ENCODE measurements at regions not wholly inside any gene's neighbourhood (a gene's known extent, or its start where the extent isn't known, plus 50 kb on each side); places are given as distances from the start of the nearest gene placed in this dataset.

DNA sequence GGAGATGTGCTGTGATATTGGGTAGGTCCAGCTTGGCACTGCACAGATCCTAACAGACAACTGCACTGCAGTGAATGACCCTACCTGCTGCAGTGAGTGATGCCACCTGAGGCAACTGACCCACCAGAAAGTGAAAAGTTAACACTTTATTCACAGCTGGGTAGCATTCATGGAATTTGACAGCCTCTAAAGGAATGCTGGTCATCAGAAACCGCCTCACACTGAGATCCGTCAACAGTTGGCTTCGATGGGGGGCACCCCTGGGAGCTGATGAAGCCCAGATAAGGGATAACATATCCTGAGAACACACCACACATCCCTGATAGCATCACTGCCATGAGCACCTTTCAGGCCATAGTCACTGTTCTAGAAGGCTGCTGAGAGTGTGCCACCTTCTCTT is 272.4 kb upstream of the CRY1 start:
- Histone ChIP-seq H3K79me2 (replicated peaks; ENCODE audit: insufficient read depth) (no peaks in the 10 kb centered on the region), H3K27ac (ENCODE audit: low read depth) (no peak overlapping the region), H3K27me3 (ENCODE audit: insufficient read depth) (no peaks in the 10 kb centered on the region), H3K4me3 (no peak overlapping the region), H4K20me1 (replicated peaks; ENCODE audit: insufficient read depth) (no peaks in the 10 kb centered on the region), H3K4me1 (ENCODE audit: insufficient read depth) (no peaks in the 10 kb centered on the region), H3K36me3 (ENCODE audit: insufficient read depth) (no peaks in the 10 kb centered on the region), H2AFZ (no peak overlapping the region), H3K9me2 (ENCODE audit: insufficient read depth) (no peaks in the 10 kb centered on the region), H3K4me2 (no peak overlapping the region), H3F3A (replicated peaks; ENCODE audit: low read depth) (no peaks in the 10 kb centered on the region)
- Mint-ChIP-seq H3K36me3 (ENCODE audit: low read depth) (no peaks in the 10 kb centered on the region), H3K4me3 (no peak overlapping the region), H3K27ac (no peak overlapping the region), H3K4me1 (no peaks in the 10 kb centered on the region), H3K27me3 (ENCODE audit: insufficient read depth, low read depth, poor library complexity) (no peaks in the 10 kb centered on the region), H3K9me3 (no peaks in the 10 kb centered on the region; the same call in 2 of the 3 replicates)
- ATAC-seq (no peak), DNase-seq (ENCODE audit: low spot score) (no peak)
- TF ChIP-seq ZNF114 (CRISPR knock-in tag; IDR thresholded peaks at IDR 0.05) = no peak
- TF ChIP-seq, protein P1, sequence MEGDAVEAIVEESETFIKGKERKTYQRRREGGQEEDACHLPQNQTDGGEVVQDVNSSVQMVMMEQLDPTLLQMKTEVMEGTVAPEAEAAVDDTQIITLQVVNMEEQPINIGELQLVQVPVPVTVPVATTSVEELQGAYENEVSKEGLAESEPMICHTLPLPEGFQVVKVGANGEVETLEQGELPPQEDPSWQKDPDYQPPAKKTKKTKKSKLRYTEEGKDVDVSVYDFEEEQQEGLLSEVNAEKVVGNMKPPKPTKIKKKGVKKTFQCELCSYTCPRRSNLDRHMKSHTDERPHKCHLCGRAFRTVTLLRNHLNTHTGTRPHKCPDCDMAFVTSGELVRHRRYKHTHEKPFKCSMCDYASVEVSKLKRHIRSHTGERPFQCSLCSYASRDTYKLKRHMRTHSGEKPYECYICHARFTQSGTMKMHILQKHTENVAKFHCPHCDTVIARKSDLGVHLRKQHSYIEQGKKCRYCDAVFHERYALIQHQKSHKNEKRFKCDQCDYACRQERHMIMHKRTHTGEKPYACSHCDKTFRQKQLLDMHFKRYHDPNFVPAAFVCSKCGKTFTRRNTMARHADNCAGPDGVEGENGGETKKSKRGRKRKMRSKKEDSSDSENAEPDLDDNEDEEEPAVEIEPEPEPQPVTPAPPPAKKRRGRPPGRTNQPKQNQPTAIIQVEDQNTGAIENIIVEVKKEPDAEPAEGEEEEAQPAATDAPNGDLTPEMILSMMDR (conservative IDR thresholded peaks at IDR 0.05; ENCODE audit: low read depth in 2 of 2) = no peak
- no peak for TF ChIP-seq NANOG (IDR thresholded peaks at IDR 0.05; ENCODE audit: borderline replicate concordance)
- TF ChIP-seq, protein P2, sequence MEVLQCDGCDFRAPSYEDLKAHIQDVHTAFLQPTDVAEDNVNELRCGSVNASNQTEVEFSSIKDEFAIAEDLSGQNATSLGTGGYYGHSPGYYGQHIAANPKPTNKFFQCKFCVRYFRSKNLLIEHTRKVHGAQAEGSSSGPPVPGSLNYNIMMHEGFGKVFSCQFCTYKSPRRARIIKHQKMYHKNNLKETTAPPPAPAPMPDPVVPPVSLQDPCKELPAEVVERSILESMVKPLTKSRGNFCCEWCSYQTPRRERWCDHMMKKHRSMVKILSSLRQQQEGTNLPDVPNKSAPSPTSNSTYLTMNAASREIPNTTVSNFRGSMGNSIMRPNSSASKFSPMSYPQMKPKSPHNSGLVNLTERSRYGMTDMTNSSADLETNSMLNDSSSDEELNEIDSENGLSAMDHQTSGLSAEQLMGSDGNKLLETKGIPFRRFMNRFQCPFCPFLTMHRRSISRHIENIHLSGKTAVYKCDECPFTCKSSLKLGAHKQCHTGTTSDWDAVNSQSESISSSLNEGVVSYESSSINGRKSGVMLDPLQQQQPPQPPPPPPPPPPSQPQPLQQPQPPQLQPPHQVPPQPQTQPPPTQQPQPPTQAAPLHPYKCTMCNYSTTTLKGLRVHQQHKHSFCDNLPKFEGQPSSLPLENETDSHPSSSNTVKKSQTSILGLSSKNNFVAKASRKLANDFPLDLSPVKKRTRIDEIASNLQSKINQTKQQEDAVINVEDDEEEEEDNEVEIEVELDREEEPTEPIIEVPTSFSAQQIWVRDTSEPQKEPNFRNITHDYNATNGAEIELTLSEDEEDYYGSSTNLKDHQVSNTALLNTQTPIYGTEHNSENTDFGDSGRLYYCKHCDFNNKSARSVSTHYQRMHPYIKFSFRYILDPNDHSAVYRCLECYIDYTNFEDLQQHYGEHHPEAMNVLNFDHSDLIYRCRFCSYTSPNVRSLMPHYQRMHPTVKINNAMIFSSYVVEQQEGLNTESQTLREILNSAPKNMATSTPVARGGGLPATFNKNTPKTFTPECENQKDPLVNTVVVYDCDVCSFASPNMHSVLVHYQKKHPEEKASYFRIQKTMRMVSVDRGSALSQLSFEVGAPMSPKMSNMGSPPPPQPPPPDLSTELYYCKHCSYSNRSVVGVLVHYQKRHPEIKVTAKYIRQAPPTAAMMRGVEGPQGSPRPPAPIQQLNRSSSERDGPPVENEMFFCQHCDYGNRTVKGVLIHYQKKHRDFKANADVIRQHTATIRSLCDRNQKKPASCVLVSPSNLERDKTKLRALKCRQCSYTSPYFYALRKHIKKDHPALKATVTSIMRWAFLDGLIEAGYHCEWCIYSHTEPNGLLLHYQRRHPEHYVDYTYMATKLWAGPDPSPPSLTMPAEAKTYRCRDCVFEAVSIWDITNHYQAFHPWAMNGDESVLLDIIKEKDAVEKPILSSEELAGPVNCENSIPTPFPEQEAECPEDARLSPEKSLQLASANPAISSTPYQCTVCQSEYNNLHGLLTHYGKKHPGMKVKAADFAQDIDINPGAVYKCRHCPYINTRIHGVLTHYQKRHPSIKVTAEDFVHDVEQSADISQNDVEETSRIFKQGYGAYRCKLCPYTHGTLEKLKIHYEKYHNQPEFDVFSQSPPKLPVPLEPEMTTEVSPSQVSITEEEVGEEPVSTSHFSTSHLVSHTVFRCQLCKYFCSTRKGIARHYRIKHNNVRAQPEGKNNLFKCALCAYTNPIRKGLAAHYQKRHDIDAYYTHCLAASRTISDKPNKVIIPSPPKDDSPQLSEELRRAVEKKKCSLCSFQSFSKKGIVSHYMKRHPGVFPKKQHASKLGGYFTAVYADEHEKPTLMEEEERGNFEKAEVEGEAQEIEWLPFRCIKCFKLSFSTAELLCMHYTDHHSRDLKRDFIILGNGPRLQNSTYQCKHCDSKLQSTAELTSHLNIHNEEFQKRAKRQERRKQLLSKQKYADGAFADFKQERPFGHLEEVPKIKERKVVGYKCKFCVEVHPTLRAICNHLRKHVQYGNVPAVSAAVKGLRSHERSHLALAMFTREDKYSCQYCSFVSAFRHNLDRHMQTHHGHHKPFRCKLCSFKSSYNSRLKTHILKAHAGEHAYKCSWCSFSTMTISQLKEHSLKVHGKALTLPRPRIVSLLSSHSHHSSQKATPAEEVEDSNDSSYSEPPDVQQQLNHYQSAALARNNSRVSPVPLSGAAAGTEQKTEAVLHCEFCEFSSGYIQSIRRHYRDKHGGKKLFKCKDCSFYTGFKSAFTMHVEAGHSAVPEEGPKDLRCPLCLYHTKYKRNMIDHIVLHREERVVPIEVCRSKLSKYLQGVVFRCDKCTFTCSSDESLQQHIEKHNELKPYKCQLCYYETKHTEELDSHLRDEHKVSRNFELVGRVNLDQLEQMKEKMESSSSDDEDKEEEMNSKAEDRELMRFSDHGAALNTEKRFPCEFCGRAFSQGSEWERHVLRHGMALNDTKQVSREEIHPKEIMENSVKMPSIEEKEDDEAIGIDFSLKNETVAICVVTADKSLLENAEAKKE (CRISPR knock-in tag; IDR thresholded peaks at IDR 0.05) = no peak

DNA sequence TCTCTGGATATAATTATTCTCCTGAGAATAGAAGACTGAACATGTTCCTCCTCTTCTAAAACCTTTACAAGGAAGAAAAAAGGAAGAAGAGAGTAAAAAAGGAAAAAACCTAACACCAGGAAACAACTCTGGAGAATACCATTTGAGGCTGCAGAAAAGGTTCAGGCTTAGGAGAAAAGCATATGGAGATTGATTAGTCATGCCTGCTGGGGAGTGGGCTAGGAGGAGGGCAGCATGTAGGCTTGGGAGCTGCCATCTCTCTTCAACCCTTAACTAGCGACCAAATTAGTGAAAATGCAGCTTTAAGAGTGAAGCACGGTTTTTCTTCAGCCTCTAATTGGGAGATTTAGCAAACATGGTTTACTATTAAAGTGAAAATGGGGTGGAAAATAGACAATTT is 273.0 kb upstream of the CRY1 start:
- no peak overlapping the region for H2AFZ ChIP-seq
- Mint-ChIP-seq H3K9me3 (no peaks in the 10 kb centered on the region; the same call in 2 of the 3 replicates), H3K4me3 (no peak overlapping the region), H3K27ac (no peak overlapping the region), H3K4me1 (peaks cover 3% of the 10 kb centered on the region; the same call in 1 of the 3 replicates), H3K27me3 (ENCODE audit: insufficient read depth, low read depth, poor library complexity) (no peaks in the 10 kb centered on the region), H3K36me3 (ENCODE audit: low read depth) (no peaks in the 10 kb centered on the region)
- no peak for DNase-seq (ENCODE audit: low spot score)
- H3K4me2 ChIP-seq = no peak overlapping the region
- no peaks in the 10 kb centered on the region; the same call in 1 of the 2 replicates for H3K4me1 ChIP-seq (ENCODE audit: insufficient read depth)
- no peaks in the 10 kb centered on the region for H4K20me1 ChIP-seq (replicated peaks; ENCODE audit: insufficient read depth)
- H3K27me3 ChIP-seq (ENCODE audit: insufficient read depth) = no peaks in the 10 kb centered on the region
- ATAC-seq = no peak
- no peaks in the 10 kb centered on the region for H3K79me2 ChIP-seq (replicated peaks; ENCODE audit: insufficient read depth)
- no peaks in the 10 kb centered on the region for H3K36me3 ChIP-seq (ENCODE audit: insufficient read depth)
- no peaks in the 10 kb centered on the region for H3K9me2 ChIP-seq (ENCODE audit: insufficient read depth)
- no peak overlapping the region for H3K27ac ChIP-seq (ENCODE audit: low read depth)
- H3K4me3 ChIP-seq = no peak overlapping the region
- no peaks in the 10 kb centered on the region for H3F3A ChIP-seq (replicated peaks; ENCODE audit: low read depth)
- TF ChIP-seq, protein P3, sequence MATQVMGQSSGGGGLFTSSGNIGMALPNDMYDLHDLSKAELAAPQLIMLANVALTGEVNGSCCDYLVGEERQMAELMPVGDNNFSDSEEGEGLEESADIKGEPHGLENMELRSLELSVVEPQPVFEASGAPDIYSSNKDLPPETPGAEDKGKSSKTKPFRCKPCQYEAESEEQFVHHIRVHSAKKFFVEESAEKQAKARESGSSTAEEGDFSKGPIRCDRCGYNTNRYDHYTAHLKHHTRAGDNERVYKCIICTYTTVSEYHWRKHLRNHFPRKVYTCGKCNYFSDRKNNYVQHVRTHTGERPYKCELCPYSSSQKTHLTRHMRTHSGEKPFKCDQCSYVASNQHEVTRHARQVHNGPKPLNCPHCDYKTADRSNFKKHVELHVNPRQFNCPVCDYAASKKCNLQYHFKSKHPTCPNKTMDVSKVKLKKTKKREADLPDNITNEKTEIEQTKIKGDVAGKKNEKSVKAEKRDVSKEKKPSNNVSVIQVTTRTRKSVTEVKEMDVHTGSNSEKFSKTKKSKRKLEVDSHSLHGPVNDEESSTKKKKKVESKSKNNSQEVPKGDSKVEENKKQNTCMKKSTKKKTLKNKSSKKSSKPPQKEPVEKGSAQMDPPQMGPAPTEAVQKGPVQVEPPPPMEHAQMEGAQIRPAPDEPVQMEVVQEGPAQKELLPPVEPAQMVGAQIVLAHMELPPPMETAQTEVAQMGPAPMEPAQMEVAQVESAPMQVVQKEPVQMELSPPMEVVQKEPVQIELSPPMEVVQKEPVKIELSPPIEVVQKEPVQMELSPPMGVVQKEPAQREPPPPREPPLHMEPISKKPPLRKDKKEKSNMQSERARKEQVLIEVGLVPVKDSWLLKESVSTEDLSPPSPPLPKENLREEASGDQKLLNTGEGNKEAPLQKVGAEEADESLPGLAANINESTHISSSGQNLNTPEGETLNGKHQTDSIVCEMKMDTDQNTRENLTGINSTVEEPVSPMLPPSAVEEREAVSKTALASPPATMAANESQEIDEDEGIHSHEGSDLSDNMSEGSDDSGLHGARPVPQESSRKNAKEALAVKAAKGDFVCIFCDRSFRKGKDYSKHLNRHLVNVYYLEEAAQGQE (IDR thresholded peaks at IDR 0.05; ENCODE audit: unreplicated experiment) = no peak
- TF ChIP-seq CREB1 (CRISPR knock-in tag; IDR thresholded peaks at IDR 0.05; ENCODE audit: low read depth) (no peak), EZH2phosphoT487 (IDR thresholded peaks at IDR 0.05; ENCODE audit: unreplicated experiment) (no peak), EZH2 (IDR thresholded peaks at IDR 0.05; ENCODE audit: low read depth, unreplicated experiment) (no peak), JUNB (IDR thresholded peaks at IDR 0.05; ENCODE audit: unreplicated experiment) (no peak)
- TF ChIP-seq, protein P4, sequence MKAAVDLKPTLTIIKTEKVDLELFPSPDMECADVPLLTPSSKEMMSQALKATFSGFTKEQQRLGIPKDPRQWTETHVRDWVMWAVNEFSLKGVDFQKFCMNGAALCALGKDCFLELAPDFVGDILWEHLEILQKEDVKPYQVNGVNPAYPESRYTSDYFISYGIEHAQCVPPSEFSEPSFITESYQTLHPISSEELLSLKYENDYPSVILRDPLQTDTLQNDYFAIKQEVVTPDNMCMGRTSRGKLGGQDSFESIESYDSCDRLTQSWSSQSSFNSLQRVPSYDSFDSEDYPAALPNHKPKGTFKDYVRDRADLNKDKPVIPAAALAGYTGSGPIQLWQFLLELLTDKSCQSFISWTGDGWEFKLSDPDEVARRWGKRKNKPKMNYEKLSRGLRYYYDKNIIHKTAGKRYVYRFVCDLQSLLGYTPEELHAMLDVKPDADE (IDR thresholded peaks at IDR 0.05) = no peak

Measured in GM23338 (cell line).